Esophagus squamous epithelium (tissue), 4 donors: ENCODE measurements at regions not wholly inside any gene's neighbourhood (a gene's known extent, or its start where the extent isn't known, plus 50 kb on each side); places are given as distances from the start of the nearest gene placed in this dataset.

Experiments
- POLR2A ChIP-seq, 4 donors: fragments of 450-650 bp; IDR thresholded peaks; one replicate each; pipeline ENCODE4 v1.6.1; 2017; ENCODE audit warnings: antibody characterized with exemption in 4 of 4, mild to moderate bottlenecking in 4 of 4, moderate library complexity in 3 of 4
- TF ChIP-seq, protein P1 (sequence below), 6 experiments: fragments of 450-650 bp in 4 of 6; fragments of 200-600 bp in 2 of 6; sonication (generic) in 2 of 6; IDR thresholded peaks; one replicate each; pipeline ENCODE4 v1.5.1; 2016 to 2019; ENCODE audit warnings: antibody characterized with exemption in 6 of 6, mild to moderate bottlenecking in 4 of 6, moderate library complexity in 4 of 6

DNA sequence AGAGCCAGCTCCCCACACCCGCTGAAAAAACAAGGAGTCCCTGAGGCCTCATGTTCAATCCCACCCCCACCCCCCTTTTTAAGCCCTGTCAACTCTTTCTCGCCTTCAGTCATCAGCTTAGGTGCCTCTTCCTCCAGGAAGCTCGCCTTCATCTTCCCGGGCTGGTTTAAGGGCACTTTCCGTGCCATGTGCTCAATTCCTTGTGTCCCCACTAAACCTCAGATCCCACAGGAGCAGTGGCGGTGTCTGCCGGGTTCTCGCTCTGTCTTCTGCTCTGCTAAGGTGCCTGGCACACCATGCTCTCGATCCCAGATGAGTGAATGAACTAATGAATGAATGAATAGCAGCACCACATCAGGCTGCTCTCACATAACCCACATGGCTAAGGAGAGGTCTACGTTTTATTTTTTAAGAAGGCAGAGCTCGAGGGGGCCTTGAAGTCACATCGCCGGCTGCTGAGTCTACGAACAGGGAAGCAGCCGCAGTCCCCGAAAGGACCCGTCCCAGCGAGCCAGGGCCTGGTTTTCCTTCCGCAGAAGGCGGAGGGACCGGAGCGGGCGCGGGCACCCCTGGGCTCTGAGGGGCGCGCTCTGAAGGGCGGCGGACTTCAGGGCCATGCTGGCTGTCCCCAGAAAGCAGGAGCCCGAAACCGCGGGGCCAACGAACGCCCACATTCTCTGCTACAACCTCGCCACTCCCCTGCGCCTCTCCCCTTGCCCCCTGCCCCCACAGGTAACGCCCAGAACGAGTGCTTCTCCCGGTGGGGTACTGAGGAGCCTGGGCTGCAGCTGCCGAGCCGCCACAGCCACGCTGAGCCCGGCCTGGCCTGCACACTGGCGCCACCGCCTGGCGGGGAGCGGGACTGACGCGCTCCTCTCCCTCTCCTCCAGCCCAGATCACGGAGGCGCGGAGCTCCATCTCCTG lies 73.4 kb upstream of the KCNMA1 start:
- TF ChIP-seq, protein P1, sequence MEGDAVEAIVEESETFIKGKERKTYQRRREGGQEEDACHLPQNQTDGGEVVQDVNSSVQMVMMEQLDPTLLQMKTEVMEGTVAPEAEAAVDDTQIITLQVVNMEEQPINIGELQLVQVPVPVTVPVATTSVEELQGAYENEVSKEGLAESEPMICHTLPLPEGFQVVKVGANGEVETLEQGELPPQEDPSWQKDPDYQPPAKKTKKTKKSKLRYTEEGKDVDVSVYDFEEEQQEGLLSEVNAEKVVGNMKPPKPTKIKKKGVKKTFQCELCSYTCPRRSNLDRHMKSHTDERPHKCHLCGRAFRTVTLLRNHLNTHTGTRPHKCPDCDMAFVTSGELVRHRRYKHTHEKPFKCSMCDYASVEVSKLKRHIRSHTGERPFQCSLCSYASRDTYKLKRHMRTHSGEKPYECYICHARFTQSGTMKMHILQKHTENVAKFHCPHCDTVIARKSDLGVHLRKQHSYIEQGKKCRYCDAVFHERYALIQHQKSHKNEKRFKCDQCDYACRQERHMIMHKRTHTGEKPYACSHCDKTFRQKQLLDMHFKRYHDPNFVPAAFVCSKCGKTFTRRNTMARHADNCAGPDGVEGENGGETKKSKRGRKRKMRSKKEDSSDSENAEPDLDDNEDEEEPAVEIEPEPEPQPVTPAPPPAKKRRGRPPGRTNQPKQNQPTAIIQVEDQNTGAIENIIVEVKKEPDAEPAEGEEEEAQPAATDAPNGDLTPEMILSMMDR (IDR thresholded peaks at IDR 0.05) = peak; percentile 79 to 97 (median 90)
- no peak for TF ChIP-seq POLR2A (IDR thresholded peaks at IDR 0.05)
